Middle frontal gyrus (tissue), 1 donor: ENCODE measurements at regions not wholly inside any gene's neighbourhood (a gene's known extent, or its start where the extent isn't known, plus 50 kb on each side); places are given as distances from the start of the nearest gene placed in this dataset.
A peak's percentile ranks its signal among the peaks of the same experiment; 100 is the strongest.

Experiments
- DNase-seq: peaks from one replicate; pipeline ENCODE4 v3.0.0-alpha.2; 2015; ENCODE audit warnings: low spot score; ENCODE audit errors: extremely low spot score

GRCh38 chr6:165915022-165915770 is 252.2 kb upstream of the PDE10A start:
- DNase-seq: no peak

- no peak for DNase-seq
Observed at GRCh38 chr6:165913676-165914570, 250.9 kb upstream of the PDE10A start.

GRCh38 chr6:165910184-165910966 is 247.3 kb upstream of the PDE10A start:
- no peak for DNase-seq

GRCh38 chr6:165906736-165907135 is 243.7 kb upstream of the PDE10A start:
- DNase-seq: no peak

- no peak for DNase-seq
Observed at GRCh38 chr6:165905744-165906143, 242.7 kb upstream of the PDE10A start.

- no peak for DNase-seq
Observed at GRCh38 chr6:165900970-165901369, 237.9 kb upstream of the PDE10A start.

- peak; percentile 16 for DNase-seq
Observed at GRCh38 chr6:165899611-165900010, 236.6 kb upstream of the PDE10A start.

- no peak for DNase-seq
Observed at GRCh38 chr6:165895421-165896165, 232.6 kb upstream of the PDE10A start.

- DNase-seq: no peak
Observed at GRCh38 chr6:165894171-165894825, 231.3 kb upstream of the PDE10A start.

- no peak for DNase-seq
Observed at GRCh38 chr6:165893431-165893830, 230.4 kb upstream of the PDE10A start.

GRCh38 chr6:165891320-165891719 is 228.3 kb upstream of the PDE10A start:
- DNase-seq: no peak

- DNase-seq: no peak
Observed at GRCh38 chr6:165890404-165890735, 227.3 kb upstream of the PDE10A start.

- DNase-seq: no peak
Observed at GRCh38 chr6:165889636-165890403, 226.8 kb upstream of the PDE10A start.

- no peak for DNase-seq
Observed at GRCh38 chr6:165886169-165886568, 223.1 kb upstream of the PDE10A start.

- DNase-seq: peak; percentile 59
Observed at GRCh38 chr6:165884813-165885765, 222.0 kb upstream of the PDE10A start.

GRCh38 chr6:165883851-165884640 is 221.0 kb upstream of the PDE10A start:
- no peak for DNase-seq

- DNase-seq: no peak
Observed at GRCh38 chr6:165881806-165882205, 218.8 kb upstream of the PDE10A start.

GRCh38 chr6:165880686-165881085 is 217.6 kb upstream of the PDE10A start:
- DNase-seq: no peak
